Pons (tissue), 1 donor: ENCODE measurements at regions not wholly inside any gene's neighbourhood (a gene's known extent, or its start where the extent isn't known, plus 50 kb on each side); places are given as distances from the start of the nearest gene placed in this dataset.
"Not testable (repeated sequence)": the region's sequence is repeated elsewhere in the genome, so short reads cannot be mapped to it uniquely, and the experiment has no call there.

Source experiments
- DNase-seq: peaks from one replicate; pipeline ENCODE4 v3.0.0-alpha.2; 2016; ENCODE audit warnings: low spot score

DNA sequence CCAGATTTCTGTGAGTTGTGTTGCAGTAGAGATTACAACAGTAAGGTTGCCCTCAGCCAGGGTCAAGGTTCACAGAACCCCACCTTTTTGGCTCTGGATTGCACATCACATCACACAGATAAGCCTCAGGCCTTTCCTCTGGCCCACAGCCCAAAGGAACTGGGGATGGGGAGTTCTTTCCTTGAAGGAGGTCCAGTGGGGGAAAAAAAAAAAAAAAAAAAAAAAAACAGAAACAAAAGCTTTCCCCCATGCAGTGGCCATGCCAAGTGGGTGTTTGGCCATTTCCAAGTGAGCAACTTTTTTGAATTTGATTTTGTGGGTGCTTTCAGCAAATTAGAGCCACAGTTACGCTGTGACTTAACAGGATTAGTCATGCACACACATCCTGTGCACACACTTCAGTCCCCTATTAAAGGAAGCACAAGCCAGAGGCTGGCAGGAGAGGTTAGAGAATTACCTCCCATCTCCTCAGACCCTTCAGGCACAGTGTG, 79.3 kb upstream of the NANOS1 start:
- no peak for DNase-seq

DNA sequence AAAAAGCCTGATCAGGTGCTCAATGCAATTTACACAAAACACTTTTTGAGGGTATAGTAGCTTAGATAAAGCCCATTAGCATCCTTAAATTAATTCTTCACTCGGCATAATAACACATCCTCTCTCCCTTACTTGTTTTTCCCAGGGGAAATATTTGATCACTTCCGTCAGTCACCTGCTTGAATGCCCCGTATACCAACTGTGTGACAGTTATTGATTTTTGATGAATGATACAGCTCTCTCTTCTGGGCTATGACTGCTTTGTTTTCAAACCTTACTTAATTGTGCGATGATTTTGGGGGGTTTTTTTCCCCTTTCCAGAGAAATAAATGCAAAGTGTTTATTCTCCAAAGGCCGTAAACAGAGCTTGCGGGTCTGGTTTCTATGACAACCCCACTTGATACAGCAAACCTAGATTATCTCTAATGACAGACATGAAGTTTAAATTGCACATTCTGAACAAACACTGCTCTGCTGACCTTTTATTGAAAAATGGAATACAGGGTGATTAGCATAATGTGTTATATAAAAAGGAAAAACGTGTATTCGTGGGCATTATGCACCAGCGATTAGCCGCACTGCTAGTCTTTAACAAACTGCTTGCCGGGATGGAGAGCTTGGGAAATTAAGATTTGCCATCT, 78.4 kb upstream of the NANOS1 start:
- DNase-seq = no peak

GRCh38 chr10:118952493-118953295, 76.8 kb upstream of the NANOS1 start:
- DNase-seq = no peak

DNA sequence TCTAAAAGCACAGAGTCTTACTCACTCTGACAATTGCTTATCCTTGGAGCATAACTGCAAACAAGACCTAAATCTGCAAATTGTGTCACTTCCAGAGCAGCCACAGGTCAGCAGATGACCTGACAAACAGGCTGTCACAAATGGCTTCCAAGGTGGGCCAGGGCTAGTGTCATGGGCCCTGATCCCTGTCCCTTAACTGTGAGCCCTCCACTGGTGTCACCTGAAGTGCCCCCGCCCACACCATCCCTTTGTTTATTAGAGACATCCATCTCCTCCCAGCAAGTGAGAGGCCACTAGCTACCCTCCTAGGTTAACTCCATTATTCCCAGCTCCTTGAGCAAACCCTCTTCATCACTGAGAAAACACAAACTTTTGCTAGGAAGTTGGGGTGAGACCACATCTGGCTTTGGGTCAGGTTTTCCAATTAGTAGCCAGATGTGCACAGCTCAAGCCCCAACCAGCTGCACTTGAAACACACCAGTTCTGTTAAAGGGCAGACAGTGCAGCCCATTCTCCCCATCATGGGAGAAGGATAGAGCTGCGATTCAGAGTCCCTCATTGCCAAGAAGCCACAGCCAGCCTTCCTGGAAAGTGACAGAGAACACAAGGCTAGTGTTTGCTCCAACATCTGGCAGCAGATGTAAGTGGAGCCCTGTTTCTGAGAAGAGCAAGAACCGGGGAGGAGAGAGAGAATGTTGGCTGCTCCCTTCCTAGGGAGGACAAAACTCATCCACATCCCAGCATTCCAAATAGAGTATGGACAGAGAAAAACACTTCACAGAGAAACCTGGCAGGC, 75.7 kb upstream of the NANOS1 start:
- DNase-seq = peak; percentile 90

DNA sequence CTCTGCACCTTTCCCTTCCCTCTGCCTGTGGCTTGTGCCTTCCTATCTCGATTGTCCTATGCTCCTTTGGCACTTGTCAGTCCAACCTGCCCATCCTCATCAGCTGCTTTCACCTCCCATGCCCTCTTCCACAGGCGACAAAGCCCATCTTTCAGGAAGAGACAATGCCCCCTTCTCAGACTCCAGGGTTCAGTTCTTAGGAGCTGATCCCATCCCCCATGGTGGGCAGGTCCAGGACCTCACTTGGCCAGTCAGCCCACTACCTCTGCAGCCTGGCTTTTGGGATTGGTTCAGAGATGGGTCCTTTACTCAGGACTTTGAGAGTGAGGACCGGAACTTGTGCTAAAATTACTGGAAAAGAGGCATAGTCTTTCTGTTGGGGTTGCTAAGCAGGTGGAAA, 74.0 kb upstream of the NANOS1 start:
- no peak for DNase-seq

DNA sequence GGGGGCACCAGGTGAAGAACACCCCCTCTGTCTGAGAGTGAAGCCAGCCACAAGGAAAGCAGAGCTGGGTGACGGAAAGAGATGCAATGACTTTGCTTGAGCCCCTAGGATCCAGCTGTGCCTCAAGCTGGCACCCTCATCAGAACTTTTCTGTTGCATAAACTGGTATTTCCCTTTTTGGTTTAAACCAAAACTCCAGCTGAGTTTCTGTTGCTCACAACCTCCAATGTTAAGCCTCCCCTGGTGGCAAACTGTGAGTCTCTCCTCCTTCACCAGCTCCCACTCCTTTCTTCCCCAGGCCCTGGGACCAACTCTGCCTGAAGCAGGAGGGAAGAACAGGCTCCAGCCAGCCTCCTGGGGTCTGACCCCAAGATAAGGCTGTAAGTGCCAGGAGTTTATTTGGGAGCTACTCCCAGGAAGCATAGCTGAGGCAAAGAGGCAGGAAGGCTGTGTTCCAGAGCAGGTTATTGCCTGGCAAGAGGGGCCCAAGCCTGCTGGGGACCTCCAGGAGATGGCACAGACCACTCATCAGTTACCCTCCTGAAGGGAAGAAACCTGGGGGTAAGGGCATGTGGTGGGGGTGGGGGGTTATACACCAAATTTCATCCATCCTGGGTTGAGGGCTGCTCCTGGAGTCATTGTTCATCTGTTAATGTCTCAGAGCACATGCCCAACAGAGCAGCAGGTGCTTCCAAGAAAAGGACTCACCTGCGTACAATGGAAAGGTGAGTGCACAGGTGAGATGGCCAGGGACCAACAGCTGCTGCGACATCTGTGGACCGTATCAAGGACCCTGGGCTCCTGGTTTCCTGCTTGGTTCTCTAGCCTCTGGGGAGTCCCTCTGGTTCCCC, 73.3 kb upstream of the NANOS1 start:
- no peak for DNase-seq

DNA sequence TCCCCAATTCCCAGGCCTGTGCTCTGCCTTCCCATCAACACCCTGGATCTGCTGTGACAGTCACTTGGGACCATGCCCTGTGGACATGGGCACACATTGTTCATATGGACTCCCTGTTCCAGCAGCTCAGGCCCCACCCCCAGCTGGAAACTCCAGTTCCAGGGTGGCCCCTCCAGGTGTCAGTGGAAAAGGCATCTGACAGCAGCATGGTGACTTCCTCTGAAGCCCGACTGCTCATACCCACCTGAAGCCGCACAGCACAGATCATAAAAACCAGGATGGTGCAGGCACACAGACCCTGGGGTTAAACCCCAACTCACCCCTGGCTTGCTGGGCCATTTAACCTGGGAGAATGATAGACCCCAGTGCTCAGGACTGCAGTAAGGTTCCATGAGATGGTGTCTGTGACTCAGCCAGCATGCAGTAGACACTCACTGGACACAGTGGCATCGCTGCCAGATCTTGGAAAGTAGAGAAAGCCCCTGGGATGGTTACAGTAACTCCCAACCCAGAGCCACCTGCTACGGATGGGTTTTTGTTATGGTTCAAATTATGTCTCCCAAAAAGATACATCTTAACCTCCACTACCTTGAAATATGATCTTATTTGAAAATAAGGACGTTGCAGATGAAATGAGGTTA, 72.6 kb upstream of the NANOS1 start:
- no peak for DNase-seq

DNA sequence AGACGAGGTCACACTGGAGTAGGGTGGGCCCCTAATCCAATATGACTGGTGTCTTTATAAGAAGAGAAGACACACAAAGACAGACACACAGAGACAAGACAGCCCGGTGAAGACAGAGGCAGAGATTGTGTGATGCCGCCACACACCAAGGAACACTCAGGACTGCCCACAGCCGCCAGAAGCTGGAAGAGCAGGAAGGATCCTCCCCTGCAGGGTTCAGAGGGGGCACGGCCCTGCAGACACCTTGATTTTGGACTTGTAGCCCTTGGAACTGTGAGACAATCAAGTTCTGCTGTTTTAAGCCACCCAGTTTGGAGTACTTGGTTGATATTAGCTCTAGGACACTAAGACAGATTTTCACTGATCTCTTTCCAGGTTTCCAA, 72.1 kb upstream of the NANOS1 start:
- no peak for DNase-seq

DNA sequence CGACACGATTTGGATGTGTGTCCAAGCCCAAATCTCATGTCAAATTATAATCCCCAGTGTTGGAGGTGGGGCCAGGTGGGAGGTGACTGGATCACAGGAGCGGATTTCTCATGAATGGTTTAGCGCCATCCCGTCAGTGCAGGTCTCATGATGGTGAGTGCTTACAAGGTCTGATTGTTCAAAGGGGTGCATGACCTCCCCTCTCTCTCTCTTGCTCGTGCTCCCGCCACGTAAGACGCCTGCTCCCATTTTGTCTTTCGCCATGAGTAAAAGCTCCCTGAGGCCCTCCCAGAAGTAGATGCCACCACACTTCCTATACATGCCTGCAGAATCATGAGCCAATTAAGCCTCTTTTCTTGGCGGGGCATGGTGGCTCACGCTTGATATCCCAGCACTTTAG, 71.5 kb upstream of the NANOS1 start:
- no peak for DNase-seq

DNA sequence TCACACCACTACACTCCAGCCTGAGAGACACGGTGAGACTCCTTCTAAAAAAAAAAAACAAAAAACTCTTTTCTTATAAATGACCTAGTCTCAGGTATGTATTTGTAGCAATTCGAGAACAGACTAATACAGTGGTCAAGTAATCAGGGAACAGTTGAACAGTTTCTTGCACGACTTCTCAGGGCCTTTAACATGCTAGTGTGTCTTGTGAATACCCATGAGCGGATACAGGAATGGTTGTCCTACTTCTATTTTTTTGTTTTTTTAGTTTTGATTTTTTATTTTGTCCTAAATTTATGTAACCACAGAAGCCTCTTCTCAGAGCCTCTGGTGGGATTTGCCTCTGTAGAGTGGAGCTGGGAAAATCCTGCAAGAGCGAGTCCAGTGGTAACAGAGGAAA, 71.0 kb upstream of the NANOS1 start:
- DNase-seq = no peak

DNA sequence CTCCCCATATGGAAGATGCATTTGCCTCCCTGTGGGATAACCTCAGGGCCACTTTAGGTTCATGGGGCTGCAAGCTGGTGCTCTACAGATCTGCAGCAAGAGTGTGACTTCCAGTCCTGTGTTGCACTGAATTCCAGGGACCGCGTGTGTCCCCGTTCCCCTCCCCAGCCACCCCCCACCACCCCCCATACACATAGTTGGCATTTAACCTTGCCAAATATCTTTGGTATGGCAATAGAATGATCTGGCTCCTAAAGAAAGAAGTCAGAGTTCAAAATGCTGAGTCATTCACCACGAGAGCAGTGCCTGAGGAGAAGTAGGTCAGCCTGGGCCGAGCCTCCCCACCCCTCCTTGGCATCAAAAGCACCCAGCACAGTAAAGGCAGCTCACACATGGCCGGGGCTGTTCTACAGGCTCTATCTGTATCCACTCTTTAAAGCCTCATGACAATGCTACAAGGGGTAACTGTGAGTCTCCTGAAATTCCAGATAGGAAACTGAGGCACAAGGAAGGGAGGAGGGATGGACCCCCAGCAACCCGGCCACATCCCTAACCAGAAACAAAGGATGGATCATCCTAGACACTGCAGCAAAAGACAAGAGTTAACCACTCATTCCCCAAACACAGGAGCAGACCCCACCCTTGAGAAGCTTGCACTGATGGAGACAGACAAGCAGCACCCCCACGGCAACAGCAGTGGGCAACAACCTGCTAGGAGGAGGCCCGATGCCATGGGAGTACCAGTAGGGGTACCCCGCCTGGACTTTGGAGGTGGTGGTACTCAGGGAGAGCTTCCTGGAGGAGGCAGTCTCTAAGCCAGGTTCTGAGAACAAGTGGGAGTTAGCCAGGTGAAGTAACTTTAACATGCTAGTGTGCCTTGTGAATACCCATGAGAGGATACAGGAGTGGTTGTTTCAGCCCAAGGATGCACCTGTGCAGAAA, 70.3 kb upstream of the NANOS1 start:
- DNase-seq = peak; percentile 42

- no peak for DNase-seq
These were observed 69.1 kb upstream of the NANOS1 start for GRCh38 chr10:118960157-118961090.

- DNase-seq = no peak
These were observed 68.1 kb upstream of the NANOS1 start for GRCh38 chr10:118961436-118961835.

DNA sequence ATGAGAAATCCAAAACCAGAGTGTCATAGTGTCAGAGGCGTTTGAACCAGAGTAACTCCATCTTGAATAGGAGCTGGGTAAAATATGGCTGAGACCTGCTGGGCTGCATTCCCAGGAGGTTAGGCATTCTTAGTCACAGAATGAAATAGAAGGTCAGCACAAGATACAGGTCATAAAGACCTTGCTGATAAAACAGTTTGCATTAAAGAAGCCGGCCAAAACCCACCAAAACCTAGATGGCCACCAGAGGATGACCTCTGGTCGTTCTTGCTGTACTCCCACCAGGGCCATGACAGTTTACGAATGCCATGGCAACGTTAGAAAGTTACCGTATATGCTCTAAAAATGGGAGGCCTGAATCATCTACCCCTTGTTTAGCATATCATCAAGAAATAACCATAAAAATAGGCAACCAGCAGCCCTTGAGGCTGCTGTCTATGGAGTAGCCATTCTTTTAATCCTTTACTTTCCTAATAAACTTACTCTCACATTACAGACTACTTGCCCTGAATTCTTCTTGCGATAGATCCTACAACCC, 67.1 kb upstream of the NANOS1 start:
- DNase-seq = not testable (repeated sequence)

DNA sequence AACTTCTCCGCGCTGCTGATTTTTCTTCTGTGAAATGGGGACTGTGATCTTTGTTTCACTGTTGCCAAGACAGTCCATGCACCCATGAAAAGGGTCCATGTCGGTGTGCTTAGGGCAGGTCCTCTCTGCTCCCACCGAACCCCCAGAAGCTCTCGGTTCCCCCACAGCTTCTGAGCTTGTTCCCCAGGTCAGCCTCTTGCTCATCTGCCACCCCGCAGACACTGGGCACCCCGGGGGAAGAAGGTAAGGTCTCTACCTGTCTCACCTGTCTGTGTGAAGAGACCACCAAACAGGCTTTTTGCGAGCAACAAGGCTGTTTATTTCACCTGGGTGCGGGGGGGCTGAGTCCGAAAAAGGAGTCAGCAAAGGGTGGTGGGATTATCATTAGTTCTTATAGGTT, 66.2 kb upstream of the NANOS1 start:
- DNase-seq = no peak

- DNase-seq = no peak
These were observed 65.6 kb upstream of the NANOS1 start for GRCh38 chr10:118963933-118964332.

DNA sequence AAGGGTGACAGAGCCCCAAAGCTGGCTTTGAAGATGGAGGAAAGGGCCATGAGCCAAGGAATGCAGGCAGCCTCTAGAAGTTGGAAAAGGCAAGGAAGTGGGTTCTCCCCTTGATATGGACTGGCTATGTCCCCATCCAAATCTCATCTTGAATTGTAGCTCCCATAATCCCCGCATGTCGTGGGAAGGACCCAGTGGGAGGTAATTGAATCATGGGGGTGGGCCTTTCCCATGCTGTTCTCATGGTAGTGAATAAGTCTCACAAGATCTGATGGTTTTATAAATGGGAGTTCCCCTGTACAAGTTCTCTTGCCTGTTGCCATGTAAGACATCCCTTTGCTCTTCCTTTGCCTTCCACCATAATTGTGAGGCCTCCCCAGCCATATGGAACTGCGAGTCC, 65.0 kb upstream of the NANOS1 start:
- not testable (repeated sequence) for DNase-seq

- DNase-seq = no peak
These were observed 64.4 kb upstream of the NANOS1 start for GRCh38 chr10:118965096-118965495.

GRCh38 chr10:118965645-118966044, 63.9 kb upstream of the NANOS1 start:
- no peak for DNase-seq
